Astrocyte (in vitro differentiated cells and primary cell): ENCODE measurements at regions not wholly inside any gene's neighbourhood (a gene's known extent, or its start where the extent isn't known, plus 50 kb on each side); places are given as distances from the start of the nearest gene placed in this dataset.

Experiments used
- CTCF ChIP-seq: IDR thresholded peaks from 2 replicates; pipeline ENCODE4 v1.5.1; 2011; ENCODE audit warnings: low read depth, mild to moderate bottlenecking, inconsistent platforms, low read length, moderate library complexity; ENCODE audit not compliant: insufficient read depth
- EZH2 ChIP-seq: IDR thresholded peaks from 2 replicates; pipeline ENCODE4 v1.6.1; 2012; ENCODE audit warnings: mild to moderate bottlenecking, low read length, inconsistent platforms; ENCODE audit not compliant: insufficient read depth

- TF ChIP-seq CTCF (no peak), EZH2 (no peak)
These were observed 217.1 kb downstream of the POM121L12 start for GRCh38 chr7:53252539-53252938.
